ENCODE measurements at regions not wholly inside any gene's neighbourhood (a gene's known extent, or its start where the extent isn't known, plus 50 kb on each side); places are given as distances from the start of the nearest gene placed in this dataset.

- Histone ChIP-seq H3K36me3 (ENCODE audit: control insufficient read depth, insufficient read depth, low read length) (no peaks in the 10 kb centered on the region), H3K27me3 (ENCODE audit: control insufficient read depth, insufficient read depth, low read length) (no peaks in the 10 kb centered on the region), H3K27ac (ENCODE audit: low read length) (no peak overlapping the region), H3K4me1 (ENCODE audit: control insufficient read depth, insufficient read depth, low read length) (peaks cover 2% of the 10 kb centered on the region), H3K9me3 (replicated peaks; ENCODE audit: control insufficient read depth, low read depth, low read length) (no peaks in the 10 kb centered on the region), H3K4me3 (ENCODE audit: low read length) (peak overlapping the region; percentile 3)
- DNase-seq = peak; percentile 76
- 19% methylated on average over 4 of the region's 8 CpGs for WGBS (ENCODE audit: insufficient coverage)
These were observed 100.8 kb downstream of the PPM1A start for GRCh38 chr14:60349663-60350365.

GRCh38 chr14:60350366-60350720 lies 101.3 kb downstream of the PPM1A start:
- peak; percentile 79 for DNase-seq

GRCh38 chr14:60353420-60353819 lies 104.4 kb downstream of the PPM1A start:
- Histone ChIP-seq H3K4me3 (ENCODE audit: low read length) (no peak overlapping the region), H3K4me1 (ENCODE audit: control insufficient read depth, insufficient read depth, low read length) (no peaks in the 10 kb centered on the region), H3K27me3 (ENCODE audit: control insufficient read depth, insufficient read depth, low read length) (no peaks in the 10 kb centered on the region), H3K9me3 (replicated peaks; ENCODE audit: control insufficient read depth, low read depth, low read length) (no peaks in the 10 kb centered on the region), H3K36me3 (ENCODE audit: control insufficient read depth, insufficient read depth, low read length) (no peaks in the 10 kb centered on the region), H3K27ac (ENCODE audit: low read length) (no peak overlapping the region)
- no peak for DNase-seq
- WGBS (ENCODE audit: insufficient coverage) = no CpG with 5 or more reads among the region's 4 CpGs

More at GRCh38 chr14:60350366-60350720, 101.3 kb downstream of the PPM1A start:
- no peak overlapping the region for H3K27ac ChIP-seq (ENCODE audit: low read length)
- H3K27me3 ChIP-seq (ENCODE audit: control insufficient read depth, insufficient read depth, low read length) = no peaks in the 10 kb centered on the region
- peaks cover 2% of the 10 kb centered on the region for H3K4me1 ChIP-seq (ENCODE audit: control insufficient read depth, insufficient read depth, low read length)
- no CpG with 5 or more reads among the region's 5 CpGs for WGBS (ENCODE audit: insufficient coverage)
- H3K36me3 ChIP-seq (ENCODE audit: control insufficient read depth, insufficient read depth, low read length) = no peaks in the 10 kb centered on the region
- no peaks in the 10 kb centered on the region for H3K9me3 ChIP-seq (replicated peaks; ENCODE audit: control insufficient read depth, low read depth, low read length)
- H3K4me3 ChIP-seq (ENCODE audit: low read length) = peak overlapping the region; percentile 3

- Histone ChIP-seq H3K27ac (ENCODE audit: low read length) (no peak overlapping the region), H3K4me1 (ENCODE audit: control insufficient read depth, insufficient read depth, low read length) (no peaks in the 10 kb centered on the region), H3K36me3 (ENCODE audit: control insufficient read depth, insufficient read depth, low read length) (no peaks in the 10 kb centered on the region), H3K4me3 (ENCODE audit: low read length) (no peak overlapping the region), H3K27me3 (ENCODE audit: control insufficient read depth, insufficient read depth, low read length) (no peaks in the 10 kb centered on the region), H3K9me3 (replicated peaks; ENCODE audit: control insufficient read depth, low read depth, low read length) (no peaks in the 10 kb centered on the region)
- DNase-seq = no peak
These were observed 106.7 kb downstream of the PPM1A start for GRCh38 chr14:60355768-60356167.

- no peak overlapping the region for H3K4me3 ChIP-seq (ENCODE audit: low read length)
- 68% methylated on average over 2 of the region's 3 CpGs for WGBS (ENCODE audit: insufficient coverage)
- H3K4me1 ChIP-seq (ENCODE audit: control insufficient read depth, insufficient read depth, low read length) = no peaks in the 10 kb centered on the region
- H3K36me3 ChIP-seq (ENCODE audit: control insufficient read depth, insufficient read depth, low read length) = no peaks in the 10 kb centered on the region
- no peaks in the 10 kb centered on the region for H3K9me3 ChIP-seq (replicated peaks; ENCODE audit: control insufficient read depth, low read depth, low read length)
- DNase-seq = no peak
- H3K27me3 ChIP-seq (ENCODE audit: control insufficient read depth, insufficient read depth, low read length) = no peaks in the 10 kb centered on the region
- no peak overlapping the region for H3K27ac ChIP-seq (ENCODE audit: low read length)
These were observed 107.4 kb downstream of the PPM1A start for GRCh38 chr14:60356386-60356785.

- no peak overlapping the region for H3K27ac ChIP-seq (ENCODE audit: low read length)
- no peaks in the 10 kb centered on the region for H3K4me1 ChIP-seq (ENCODE audit: control insufficient read depth, insufficient read depth, low read length)
- no peaks in the 10 kb centered on the region for H3K27me3 ChIP-seq (ENCODE audit: control insufficient read depth, insufficient read depth, low read length)
- no peak overlapping the region for H3K4me3 ChIP-seq (ENCODE audit: low read length)
- 20% methylated on average over 7 of the region's 10 CpGs for WGBS (ENCODE audit: insufficient coverage)
- H3K36me3 ChIP-seq (ENCODE audit: control insufficient read depth, insufficient read depth, low read length) = no peaks in the 10 kb centered on the region
- peak; percentile 28 for DNase-seq
- H3K9me3 ChIP-seq (replicated peaks; ENCODE audit: control insufficient read depth, low read depth, low read length) = no peaks in the 10 kb centered on the region
These were observed 108.0 kb downstream of the PPM1A start for GRCh38 chr14:60356906-60357550.

- DNase-seq = no peak
- no peak overlapping the region for H3K4me3 ChIP-seq (ENCODE audit: low read length)
- H3K9me3 ChIP-seq (replicated peaks; ENCODE audit: control insufficient read depth, low read depth, low read length) = no peaks in the 10 kb centered on the region
- H3K4me1 ChIP-seq (ENCODE audit: control insufficient read depth, insufficient read depth, low read length) = no peaks in the 10 kb centered on the region
- H3K27ac ChIP-seq (ENCODE audit: low read length) = no peak overlapping the region
- no peaks in the 10 kb centered on the region for H3K27me3 ChIP-seq (ENCODE audit: control insufficient read depth, insufficient read depth, low read length)
- WGBS (ENCODE audit: insufficient coverage) = 40% methylated on average over 1 of the region's 3 CpGs
- H3K36me3 ChIP-seq (ENCODE audit: control insufficient read depth, insufficient read depth, low read length) = no peaks in the 10 kb centered on the region
These were observed 108.6 kb downstream of the PPM1A start for GRCh38 chr14:60357551-60358149.

- no peak for DNase-seq
- WGBS (ENCODE audit: insufficient coverage) = 100% methylated on average over 2 of the region's 2 CpGs
- H3K27me3 ChIP-seq (ENCODE audit: control insufficient read depth, insufficient read depth, low read length) = no peaks in the 10 kb centered on the region
- H3K9me3 ChIP-seq (replicated peaks; ENCODE audit: control insufficient read depth, low read depth, low read length) = no peaks in the 10 kb centered on the region
- H3K27ac ChIP-seq (ENCODE audit: low read length) = no peak overlapping the region
- H3K4me1 ChIP-seq (ENCODE audit: control insufficient read depth, insufficient read depth, low read length) = no peaks in the 10 kb centered on the region
- no peaks in the 10 kb centered on the region for H3K36me3 ChIP-seq (ENCODE audit: control insufficient read depth, insufficient read depth, low read length)
- H3K4me3 ChIP-seq (ENCODE audit: low read length) = no peak overlapping the region
These were observed 114.3 kb downstream of the PPM1A start for GRCh38 chr14:60363275-60363674.

- WGBS (ENCODE audit: insufficient coverage) = 100% methylated on average over 1 of the region's 3 CpGs
- Histone ChIP-seq H3K36me3 (ENCODE audit: control insufficient read depth, insufficient read depth, low read length) (no peaks in the 10 kb centered on the region), H3K27me3 (ENCODE audit: control insufficient read depth, insufficient read depth, low read length) (no peaks in the 10 kb centered on the region), H3K4me3 (ENCODE audit: low read length) (no peak overlapping the region), H3K9me3 (replicated peaks; ENCODE audit: control insufficient read depth, low read depth, low read length) (no peaks in the 10 kb centered on the region), H3K4me1 (ENCODE audit: control insufficient read depth, insufficient read depth, low read length) (no peaks in the 10 kb centered on the region), H3K27ac (ENCODE audit: low read length) (no peak overlapping the region)
- DNase-seq = no peak
These were observed 114.7 kb downstream of the PPM1A start for GRCh38 chr14:60363687-60364086.

GRCh38 chr14:60381909-60382308 lies 104.0 kb downstream of the C14orf39 start:
- Histone ChIP-seq H3K4me1 (ENCODE audit: control insufficient read depth, insufficient read depth, low read length) (no peaks in the 10 kb centered on the region), H3K9me3 (replicated peaks; ENCODE audit: control insufficient read depth, low read depth, low read length) (no peaks in the 10 kb centered on the region), H3K36me3 (ENCODE audit: control insufficient read depth, insufficient read depth, low read length) (no peaks in the 10 kb centered on the region), H3K27me3 (ENCODE audit: control insufficient read depth, insufficient read depth, low read length) (no peaks in the 10 kb centered on the region), H3K27ac (ENCODE audit: low read length) (no peak overlapping the region), H3K4me3 (ENCODE audit: low read length) (no peak overlapping the region)
- WGBS (ENCODE audit: insufficient coverage) = 78% methylated on average over 10 of the region's 10 CpGs
- no peak for DNase-seq
